HG02981 (cell line): ENCODE measurements at regions not wholly inside any gene's neighbourhood (a gene's known extent, or its start where the extent isn't known, plus 50 kb on each side); places are given as distances from the start of the nearest gene placed in this dataset.

ENCODE experiments used
- ATAC-seq: cut with Tn5 transposase; IDR thresholded peaks from one replicate; pipeline ENCODE4 v1.9.1; 2021; ENCODE audit warnings: mild to moderate bottlenecking, moderate library complexity; ENCODE audit not compliant: unreplicated experiment

DNA sequence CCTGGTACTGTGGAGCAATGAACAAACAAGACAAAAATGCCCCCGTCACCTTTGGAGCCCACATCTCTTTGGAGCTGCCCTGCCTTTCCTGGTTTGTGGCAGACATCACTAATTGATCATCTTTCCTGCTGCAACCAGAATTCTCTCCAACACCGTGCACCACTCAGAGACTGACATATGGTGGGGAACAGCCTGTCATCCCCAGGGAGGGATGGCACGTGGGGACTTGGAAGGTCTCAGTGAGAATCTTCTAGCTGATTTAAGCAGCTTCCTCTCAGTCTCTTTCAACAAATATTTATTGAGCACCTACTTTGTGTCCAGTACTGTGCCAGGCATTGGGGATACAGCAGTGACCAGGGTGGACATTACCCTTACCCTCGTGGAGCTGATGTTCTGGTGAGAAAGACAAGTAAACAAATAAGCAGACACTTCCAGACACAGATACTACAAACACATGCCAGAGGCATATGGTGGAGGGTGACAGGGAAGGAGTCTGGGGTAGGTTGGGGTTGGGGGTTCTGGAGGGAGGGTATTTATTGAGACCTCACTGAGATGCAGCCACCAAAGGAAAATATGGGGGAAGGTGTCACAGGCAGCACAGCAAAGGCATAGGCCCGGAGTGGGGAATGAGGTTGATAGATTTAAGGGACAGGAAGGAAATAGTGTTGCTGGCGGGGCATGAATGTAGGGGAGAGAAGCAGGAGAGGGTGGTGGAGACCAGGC is 82.3 kb downstream of the CEBPB start:
- no peak for ATAC-seq

- ATAC-seq: no peak
Measured at GRCh38 chr20:50273601-50274491, 83.2 kb downstream of the CEBPB start.

GRCh38 chr20:50274570-50275430 is 84.2 kb downstream of the CEBPB start:
- ATAC-seq: no peak

DNA sequence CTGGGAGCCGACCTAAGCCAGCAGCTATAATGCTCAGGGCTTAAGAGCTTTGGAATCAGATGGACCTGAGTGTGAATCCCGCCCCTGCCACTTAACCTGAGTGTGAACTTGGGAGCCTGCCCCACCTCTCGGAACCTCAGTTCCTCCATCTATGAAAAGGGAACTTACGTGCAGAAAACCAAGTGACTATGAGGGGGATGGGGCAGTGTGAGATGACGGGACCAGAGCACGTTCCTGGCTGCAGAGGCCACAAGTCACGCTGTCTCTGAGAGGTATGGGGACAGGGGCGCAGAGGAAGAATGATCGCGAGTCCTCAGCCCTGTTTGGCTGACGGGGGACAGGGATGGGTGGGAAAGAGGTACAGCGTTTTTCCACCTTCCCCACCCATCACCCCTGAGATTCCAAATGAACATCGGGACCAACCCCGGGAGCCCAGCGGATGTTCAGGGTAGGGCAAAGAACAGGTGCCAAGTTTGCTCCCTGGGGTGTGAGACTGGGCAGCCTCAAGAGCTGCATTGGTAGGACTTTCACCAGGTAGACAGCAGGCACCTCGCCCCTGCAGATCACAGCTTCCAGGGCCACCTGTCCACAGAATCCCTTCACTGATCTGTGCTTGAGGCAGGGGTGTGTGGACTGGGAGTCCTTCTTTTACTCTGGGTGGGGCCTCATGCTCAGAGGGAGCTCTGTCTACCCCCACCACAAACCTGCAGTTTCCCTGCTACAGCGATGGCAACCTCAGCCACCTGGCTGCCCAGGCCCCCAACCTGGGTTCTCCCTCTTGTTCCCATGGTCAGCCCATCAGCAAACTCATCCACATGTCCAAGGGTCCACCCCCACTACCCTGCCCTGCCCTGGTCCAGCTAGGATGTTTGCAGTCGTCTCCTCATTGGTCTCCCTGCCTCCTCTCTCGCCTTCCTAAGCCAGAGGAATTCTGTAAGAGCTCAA is 85.8 kb downstream of the CEBPB start:
- no peak for ATAC-seq

DNA sequence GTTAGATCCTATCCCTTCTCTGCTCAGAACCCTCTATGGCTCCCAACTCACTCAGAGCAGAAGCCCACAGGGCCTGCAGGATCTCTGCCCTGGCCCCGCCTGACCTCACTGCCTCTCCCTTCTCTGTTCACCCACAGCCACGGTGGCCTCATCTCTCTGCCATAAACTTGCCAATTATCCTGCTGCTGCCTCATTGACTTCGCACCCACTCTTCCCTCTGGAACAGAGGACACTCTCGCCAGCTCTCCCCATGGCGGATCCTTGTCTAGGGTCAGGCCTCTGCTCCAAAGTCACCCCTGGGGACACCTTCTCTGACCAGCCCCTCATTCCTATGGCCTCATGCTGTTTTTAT is 86.4 kb downstream of the CEBPB start:
- ATAC-seq: no peak

DNA sequence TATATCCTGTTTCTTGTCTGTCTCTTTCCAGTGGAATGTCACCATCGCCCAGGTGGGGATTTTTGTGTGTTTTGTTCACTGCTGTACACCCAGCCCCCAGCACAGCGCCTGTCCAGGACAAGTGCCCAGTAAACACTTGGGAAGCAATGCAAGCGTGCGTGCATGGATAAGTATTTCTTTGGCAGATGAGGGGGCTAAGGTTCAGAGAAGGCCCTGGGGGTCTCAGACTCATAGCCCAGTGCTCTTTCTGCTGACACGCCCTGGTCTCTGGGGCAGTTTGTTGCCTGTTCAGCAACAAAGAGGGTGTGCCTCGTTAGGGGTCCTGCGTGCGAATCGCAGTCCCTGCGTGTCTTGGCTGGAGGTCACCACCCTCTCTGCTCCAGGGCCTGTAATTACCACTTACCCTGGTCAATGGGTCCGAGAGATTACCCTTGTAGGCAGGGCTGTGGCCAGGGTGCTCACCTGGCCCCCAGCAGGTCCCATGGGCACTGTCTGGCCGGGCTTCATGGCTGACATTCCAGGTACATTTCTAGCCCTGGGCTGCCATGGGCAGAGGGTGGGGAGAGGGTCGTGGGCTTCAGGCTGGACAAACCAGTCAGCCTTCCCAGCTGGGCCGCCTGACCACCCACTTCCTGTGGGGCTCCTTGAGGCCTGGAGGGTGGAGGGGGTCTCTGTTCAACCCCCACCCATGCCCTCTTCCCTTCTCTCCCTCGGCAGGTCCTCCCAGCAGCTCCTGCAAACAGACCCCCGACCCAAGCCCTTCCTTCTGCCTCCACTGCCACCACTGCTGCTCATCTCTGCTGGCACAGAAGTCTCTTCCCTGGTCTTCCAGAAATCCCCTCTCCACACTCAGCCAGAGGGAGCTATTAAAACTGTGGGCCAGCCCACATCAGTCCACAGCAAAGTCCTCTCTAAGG is 87.1 kb downstream of the CEBPB start:
- ATAC-seq: no peak

DNA sequence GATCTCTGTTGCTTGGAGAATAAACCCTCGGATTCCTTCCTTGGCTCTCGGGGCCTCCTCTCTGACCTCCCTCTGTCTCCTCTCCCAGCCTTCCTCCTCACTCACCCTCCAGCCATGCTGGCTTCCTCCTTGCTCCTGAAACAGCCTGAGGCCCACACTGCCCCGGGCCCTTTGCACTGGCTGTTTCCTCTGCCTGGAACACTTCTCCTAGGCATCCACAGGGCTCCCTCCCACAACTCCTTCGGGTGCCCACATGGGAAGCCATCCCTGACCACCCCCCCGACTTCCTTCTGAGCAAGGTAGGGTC is 87.7 kb downstream of the CEBPB start:
- no peak for ATAC-seq

- no peak for ATAC-seq
Measured at GRCh38 chr20:50278684-50279531, 88.3 kb downstream of the CEBPB start.

DNA sequence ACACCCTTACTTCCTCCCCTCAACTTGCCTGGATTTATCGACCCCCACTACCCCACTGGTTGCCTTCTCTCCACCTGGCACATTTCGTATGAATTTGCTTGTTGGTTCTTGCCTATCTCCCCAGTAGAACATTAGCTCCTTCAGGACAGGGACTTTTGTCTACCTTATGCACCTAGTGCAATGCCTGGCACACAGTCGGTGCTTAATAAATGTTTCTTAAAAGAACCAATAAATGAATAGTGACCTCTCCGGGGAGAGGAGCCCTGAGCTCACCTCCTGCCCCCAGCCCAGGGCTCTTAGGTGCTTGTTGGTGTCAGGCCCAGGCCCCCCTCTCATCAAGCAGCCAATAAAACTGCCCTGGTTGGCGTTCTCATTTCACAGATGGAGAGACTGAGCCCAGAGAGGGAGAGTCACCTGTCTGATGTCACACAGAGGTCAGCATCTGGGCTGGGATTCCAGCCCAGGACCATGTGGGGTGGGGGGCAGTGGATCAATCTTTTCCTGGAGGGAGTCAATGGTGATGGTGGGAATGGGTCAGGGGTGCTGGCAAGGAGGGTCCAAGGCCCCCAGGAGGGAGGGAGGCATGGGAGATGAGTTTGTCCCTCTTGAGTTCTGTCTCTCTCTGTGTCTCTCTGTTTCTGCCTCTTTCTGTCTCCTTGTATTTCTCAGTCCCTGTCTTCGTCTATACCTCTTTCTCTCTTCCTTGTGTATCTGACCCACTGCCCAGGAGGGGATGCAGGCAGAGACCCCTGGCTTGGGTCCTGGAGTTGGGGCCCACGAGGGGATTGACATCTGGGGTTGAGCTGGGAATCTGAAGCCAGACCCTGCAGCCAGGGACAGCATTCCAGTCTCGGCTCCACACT is 89.6 kb downstream of the CEBPB start:
- no peak for ATAC-seq

DNA sequence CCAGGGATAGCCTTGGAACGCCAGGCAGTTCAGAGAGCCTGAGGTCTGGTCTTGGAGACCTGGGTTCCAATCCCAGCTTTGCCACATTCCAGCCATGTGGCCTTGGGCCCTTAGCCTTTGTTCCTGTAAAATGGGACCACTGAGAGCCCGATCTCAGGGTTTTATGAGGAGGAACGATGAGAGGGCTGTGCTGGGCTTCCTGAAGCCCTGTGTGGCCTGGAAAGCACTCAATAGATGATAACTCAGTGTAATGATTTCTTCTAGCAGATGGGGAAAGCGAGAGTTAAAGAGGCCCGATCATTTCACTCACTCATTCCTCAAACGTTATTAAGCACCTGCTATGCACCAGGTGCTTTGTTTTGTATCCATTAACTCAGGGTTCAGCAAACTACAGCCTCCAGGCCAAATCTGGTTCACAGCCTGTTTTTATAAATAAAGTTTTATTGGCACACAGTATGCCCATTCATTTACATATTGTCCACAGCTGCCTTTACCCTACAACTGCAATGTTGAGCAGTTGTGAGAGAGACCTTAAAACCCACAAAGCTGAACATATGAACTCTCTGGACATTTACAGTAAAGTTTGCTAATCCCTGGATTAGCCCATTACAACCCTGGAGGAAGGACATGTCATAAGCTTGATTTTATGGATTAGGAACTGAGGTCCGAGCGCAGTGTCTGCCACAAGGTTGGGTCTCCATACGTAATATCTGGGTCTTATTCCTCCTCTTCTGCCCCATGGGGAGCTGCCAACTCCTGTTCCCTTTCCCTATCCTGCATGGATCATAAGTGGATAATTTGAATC is 90.4 kb downstream of the CEBPB start:
- ATAC-seq: no peak

DNA sequence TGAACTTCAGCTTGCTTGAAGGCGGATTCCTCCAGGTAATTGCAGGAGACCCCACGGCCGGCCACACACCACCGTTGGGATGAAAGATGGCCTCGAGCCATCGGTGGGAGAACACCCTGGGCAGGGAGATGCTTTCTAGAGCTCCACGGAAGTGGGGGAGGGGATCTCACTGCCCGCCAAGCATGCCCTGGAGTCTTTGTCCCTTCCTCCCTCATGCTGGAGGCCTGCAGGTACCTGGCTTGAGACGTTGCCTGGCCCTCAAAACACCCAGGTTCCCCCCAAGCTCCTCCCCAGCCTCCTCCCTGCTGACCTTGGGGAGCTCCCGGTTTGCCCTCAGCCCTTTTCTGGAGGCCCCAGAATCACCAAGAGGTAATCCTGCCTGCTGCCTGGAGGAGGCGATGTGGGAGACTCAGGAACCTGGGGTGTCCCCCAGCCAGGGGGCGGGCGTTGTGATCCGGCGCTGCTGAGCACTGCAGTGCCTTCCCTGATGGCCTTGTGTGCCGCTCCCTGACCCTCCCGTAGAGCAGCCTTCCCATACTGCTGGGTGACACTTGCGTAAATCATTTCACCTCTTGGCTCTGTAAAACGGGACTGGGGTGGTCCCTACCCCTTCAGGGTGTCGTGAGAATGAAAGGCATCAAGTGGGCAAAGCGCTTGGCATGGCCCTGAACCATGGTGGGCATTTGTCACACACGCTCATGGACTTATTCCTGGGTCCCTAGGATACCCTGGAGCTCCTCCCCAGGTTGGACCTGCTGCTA is 91.4 kb downstream of the CEBPB start:
- ATAC-seq: no peak

DNA sequence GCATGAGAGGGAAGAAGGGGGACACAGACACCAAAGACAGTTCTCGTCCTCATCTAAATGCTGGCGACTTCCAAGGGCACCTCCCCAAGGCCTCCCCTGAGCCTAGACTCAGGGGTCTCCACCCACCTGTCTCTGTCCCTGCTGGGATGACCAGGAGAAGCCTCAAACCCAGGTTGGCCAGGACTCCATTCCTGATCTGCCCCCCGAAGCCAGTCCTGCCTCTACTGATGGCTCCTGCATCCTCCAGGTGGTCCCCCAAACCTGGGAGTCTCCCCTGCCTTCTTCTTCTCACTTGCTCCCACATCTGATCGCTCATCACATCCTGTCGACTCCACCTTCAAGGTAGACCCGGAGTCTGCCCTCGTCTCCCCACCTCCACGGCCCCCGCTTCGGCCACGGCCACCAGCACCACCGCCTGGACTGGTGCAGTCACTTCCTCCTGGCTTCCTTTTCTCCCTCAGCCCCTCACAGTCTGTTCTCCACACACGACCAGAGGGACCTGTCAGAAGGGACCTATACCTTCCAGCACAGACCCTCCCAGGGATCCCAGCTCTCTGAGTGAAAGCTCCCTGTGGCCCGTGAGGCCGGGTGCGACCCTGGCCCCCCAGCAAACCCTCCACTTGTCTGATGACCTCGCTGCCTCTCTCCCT is 92.1 kb downstream of the CEBPB start:
- ATAC-seq: no peak

DNA sequence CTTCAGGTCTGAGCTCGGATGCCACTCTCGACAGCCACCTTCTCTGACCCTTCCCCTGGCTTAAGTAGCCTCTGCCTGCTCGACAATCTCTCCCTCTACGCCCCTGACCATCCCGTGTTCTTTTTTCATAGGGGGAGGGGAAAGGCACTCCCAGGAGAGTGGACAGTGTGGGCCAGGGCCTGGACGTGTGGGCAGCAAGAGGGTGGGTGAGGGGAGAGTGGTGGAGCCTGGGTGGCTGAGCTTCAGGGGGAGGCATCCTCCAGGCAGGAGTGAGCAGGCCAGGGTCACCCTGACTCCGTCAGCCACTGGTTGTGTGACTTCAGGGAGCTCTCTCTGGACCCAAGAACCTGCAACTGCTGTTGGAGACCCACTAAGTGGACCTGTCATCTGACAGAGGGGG is 92.7 kb downstream of the CEBPB start:
- ATAC-seq: no peak

DNA sequence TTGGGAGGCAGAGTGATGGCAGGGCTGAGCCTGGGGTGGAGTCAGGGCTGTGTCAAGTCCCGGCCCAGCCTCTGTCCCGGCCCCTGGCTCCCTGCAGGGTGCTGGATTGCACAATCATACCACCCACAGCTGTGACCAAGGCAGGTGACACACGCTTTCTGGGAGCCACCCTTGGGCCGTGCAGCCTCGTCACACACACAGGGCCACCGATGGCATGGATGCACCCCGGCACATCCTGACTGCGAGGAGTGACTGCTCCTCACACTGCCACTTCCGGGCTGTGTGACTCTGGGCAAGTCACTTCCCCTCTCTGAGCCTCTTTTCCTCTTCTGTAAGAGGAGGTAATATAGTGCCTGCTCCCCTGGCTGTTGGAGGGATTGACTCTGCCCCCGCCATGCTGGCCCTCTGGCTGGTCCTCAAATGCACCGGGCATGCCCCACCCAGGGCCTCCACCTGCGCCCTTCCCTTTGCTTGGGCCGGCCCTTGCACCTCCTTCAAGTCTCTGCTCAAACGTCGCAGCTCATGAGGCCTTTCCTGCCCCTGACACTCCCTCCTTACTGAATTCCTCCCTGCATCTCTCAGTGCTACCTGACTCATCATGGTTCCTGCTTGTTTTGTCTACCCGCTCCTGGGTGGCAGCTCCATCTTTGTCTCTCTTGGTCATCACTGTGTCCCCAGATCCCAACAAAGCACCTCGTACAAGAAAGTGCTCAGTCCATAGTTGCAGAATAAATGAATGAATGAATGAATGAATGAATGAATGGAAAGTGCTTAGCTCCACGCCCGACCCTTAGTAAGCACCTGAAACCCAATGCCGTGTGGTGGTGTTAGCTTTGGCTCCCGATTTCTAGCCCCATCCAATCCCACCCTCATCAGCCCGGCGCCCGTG is 93.5 kb downstream of the CEBPB start:
- ATAC-seq: no peak
